Kidney epithelial cell (primary cell): ENCODE measurements at regions not wholly inside any gene's neighbourhood (a gene's known extent, or its start where the extent isn't known, plus 50 kb on each side); places are given as distances from the start of the nearest gene placed in this dataset.
"Not testable (repeated sequence)": the region's sequence is repeated elsewhere in the genome, so short reads cannot be mapped to it uniquely, and the experiment has no call there.

Source experiments
- DNase-seq: peaks from one replicate; pipeline ENCODE4 v3.0.0-alpha.2; 2010; ENCODE audit warnings: low read depth
- H3K27me3 ChIP-seq: 2 replicates; pipeline ENCODE4 v1.6.0; 2011; ENCODE audit warnings: low read length; ENCODE audit not compliant: control insufficient read depth, insufficient read depth
- H3K36me3 ChIP-seq: 2 replicates; pipeline ENCODE4 v1.5.1; 2011; ENCODE audit warnings: low read length; ENCODE audit not compliant: control insufficient read depth, insufficient read depth
- H3K4me3 ChIP-seq: 2 replicates; pipeline ENCODE4 v1.5.1; 2011; ENCODE audit warnings: low read depth, mild to moderate bottlenecking, control low read depth, low read length
- CTCF ChIP-seq: IDR thresholded peaks from 2 replicates; pipeline ENCODE4 v1.5.1; 2011; ENCODE audit warnings: mild to moderate bottlenecking, moderate library complexity, low read length, control low read depth, inconsistent platforms; ENCODE audit not compliant: insufficient read depth, poor library complexity, severe bottlenecking

DNA sequence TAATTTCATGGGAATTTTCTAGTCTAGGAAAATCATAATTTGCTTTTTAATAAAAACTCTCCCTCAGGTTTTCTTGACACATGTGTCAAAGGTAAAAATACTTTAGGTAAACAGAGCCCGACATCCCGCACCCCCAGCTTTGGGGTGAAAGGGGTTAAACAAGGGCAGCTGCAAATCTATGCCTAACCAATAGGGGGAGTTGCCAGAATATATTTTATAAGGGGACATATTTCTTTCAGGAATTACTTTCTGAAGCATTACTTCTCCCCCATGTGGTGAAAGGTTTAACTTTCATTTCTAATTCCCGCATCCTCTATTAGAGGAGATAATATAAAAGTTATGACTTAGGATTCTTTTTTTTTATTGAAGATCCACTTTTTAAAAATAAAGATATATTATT, 53.9 kb upstream of the HEPH start:
- no peak overlapping the region for H3K4me3 ChIP-seq
- TF ChIP-seq CTCF: peak; percentile 16
- no peaks in the 10 kb centered on the region for H3K27me3 ChIP-seq
- DNase-seq: no peak
- no peaks in the 10 kb centered on the region for H3K36me3 ChIP-seq

- not testable (repeated sequence) for H3K4me3 ChIP-seq, DNase-seq, H3K27me3 ChIP-seq, H3K36me3 ChIP-seq
Measured at GRCh38 chrX:66107860-66108259, 56.2 kb upstream of the HEPH start.

- not testable (repeated sequence) for H3K27me3 ChIP-seq, H3K4me3 ChIP-seq, H3K36me3 ChIP-seq, DNase-seq
Measured at GRCh38 chrX:66102398-66102797, 61.6 kb upstream of the HEPH start.

GRCh38 chrX:66098162-66098561, 58.3 kb upstream of the VSIG4 start:
- Histone ChIP-seq H3K27me3 (no peaks in the 10 kb centered on the region), H3K36me3 (no peaks in the 10 kb centered on the region), H3K4me3 (no peak overlapping the region)
- no peak for DNase-seq
- no peak for TF ChIP-seq CTCF

DNA sequence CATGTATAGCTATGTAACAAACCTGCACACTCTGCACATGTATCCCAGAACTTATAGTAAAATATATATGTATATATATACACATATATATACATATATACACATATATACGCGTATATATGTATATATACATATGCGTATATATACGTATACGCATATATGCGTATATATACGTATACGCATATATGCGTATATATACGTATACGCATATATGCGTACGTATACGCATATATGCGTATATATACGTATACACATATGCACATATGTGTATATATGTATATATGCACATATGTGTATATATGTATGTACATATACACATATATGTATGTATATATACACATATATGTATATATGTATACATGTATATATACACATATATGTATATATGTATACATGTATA, 57.1 kb upstream of the VSIG4 start:
- not testable (repeated sequence) for H3K27me3 ChIP-seq, DNase-seq, H3K36me3 ChIP-seq, H3K4me3 ChIP-seq

DNA sequence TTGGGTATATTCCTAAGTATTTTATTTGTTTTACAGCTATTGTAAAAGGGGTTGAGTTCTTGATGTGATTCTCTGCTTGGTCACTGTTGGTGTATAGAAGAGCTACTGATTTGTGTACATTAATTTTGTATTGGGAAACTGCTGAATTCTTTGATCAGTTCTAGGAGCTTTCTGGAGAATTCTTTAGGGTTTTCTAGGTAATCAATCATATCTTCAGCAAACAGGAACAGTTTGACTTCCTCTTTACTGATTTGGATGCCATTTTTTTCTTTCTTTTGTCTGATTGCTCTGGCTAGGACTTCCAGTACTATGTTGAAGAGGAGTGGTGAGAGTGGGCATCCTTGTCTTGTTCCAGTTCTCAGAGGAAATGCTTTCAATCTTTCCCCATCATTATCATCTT, 50.1 kb upstream of the VSIG4 start:
- not testable (repeated sequence) for DNase-seq, H3K27me3 ChIP-seq, H3K36me3 ChIP-seq, H3K4me3 ChIP-seq
